ENCODE measurements at regions not wholly inside any gene's neighbourhood (a gene's known extent, or its start where the extent isn't known, plus 50 kb on each side); places are given as distances from the start of the nearest gene placed in this dataset.

DNA sequence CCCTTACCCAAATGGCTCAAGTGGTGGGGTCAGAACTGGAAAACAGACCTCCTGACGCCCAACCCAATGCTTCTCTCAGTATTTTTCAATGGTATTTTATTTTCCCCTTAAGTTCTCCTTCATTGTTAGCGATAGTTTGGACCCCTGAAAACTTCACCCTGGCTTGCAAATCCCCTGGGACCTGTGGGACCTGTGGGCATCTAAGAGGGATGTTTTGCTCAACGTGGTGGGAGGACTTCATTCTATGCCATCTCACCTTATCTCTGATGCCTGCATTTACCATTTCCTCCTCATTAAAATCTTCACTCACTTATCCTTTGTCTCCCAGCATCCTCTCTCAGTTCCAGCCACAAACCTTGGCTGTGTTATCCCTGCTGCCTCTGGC is 59.4 kb upstream of the GZMB start:
- no peak for DNase-seq

DNA sequence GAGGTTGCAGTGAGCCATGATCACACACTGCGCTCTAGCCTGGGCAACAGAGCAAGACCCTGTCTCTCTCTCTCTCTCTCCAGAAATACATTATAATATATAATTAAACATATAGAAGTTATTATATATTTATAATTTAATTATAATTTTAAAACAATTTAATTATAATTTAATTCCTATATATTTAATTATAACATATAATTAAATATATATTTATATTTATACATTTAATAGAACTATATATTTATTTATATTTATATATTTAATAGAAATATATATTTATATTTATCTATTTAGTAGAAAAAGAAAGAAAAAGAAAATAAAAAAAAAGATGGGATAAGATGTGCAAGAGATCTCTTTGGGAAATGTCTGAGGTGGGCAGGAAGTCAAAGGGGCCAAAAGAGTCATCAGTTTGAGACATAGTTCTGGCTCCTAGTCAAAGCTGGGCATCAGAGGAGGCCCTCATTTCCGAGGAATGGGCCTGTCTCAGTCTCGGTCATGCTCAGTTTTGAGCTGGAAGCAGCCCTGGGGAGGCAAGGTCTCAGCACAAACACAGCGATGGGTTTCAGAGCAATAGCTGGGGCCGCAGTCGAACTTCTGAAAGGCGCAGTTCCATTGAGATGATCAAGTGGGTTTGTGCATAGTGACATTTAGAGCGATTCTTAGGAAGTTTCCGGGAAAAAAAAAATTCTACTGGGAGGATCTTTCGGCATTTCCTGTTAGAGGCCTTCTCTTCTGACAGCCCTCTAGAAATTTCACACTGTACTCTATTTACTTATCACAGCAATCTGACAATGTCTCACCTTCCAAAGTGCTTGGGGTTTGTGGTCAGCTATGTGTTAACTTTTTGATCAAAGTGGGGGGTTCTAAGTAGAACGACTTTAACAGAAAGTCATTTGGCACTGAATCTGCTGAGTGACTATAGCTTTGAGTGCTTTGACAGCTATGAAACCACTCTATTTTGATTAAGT is 58.7 kb upstream of the GZMB start:
- no peak for DNase-seq

DNA sequence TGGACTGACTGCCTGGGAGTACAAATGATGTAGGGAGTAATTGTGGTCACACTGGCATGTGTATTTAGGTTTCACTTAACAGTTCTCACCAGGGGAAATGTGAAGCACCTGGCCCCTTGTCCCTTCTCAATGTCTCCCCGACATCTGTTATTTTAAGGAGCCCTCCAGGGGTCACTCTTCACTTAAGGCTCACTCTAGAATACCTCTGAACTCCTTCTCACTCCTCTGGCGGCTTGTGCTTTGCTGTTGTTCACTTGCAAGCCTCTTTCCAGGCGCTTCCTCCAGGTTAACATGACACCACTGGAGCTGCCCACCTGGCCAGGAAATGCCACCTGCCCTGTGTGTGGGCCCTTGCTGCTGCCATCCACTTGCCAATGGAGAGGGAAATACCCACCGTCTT is 56.5 kb upstream of the GZMB start:
- DNase-seq = no peak

DNA sequence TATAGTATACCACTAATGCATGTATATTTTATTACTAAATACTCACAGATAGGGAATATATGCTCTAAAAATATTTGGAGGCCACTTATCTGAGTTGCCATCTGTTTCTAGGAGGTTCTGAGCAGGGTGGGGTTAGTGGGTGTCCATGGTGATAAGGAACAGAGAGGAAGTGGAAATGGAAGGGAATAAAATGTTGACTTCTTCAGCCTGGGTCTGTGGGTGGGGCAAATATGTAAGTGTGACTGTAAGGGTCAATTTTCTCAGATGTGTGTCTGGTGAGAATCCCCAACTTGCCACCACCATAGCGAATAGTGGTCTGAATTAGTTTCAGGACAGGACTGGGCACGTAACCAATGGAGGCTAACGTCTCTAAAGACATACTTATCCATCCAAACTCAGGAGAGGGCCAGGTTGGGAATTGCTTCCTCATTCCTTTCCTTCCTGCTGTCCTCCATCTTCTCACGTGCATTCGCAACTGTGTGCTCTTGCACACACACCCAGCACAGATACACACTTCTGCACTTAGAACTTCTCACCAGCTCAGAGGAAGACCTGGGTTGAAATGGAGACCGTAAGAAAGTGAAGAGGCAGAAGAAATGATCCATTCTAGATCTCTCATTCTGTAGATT is 54.2 kb upstream of the GZMB start:
- DNase-seq = no peak
